Panc1 (cell line): ENCODE measurements at regions not wholly inside any gene's neighbourhood (a gene's known extent, or its start where the extent isn't known, plus 50 kb on each side); places are given as distances from the start of the nearest gene placed in this dataset.

Source experiments
- ATAC-seq: fragments of 200-7000 bp; cut with Tn5 transposase; 2 replicates; pipeline ENCODE4 v1.9.1; 2020; ENCODE audit warnings: mild to moderate bottlenecking, moderate library complexity
- BruUV-seq: library from RNA; stranded (reverse); fragments of 400-500 nt; replicated peaks from 2 replicates; lab custom pipeline; 2021; lab: Mats Ljungman, UMichigan
- CTCF ChIA-PET: fragments of 300-600 bp; sonication (Branson Sonifier 250); formaldehyde crosslinking; loops from one replicate; lab custom pipeline; 2022; ENCODE audit warnings: antibody characterized with exemption; lab: Charles Lee
- POLR2A ChIA-PET: fragments of 300-600 bp; sonication (Branson Sonifier 250); formaldehyde crosslinking; loops from one replicate; lab custom pipeline; 2022; ENCODE audit warnings: antibody characterized with exemption; lab: Charles Lee
- DNase-seq: peaks from one replicate; pipeline ENCODE4 v3.0.0-alpha.2; 2010; ENCODE audit warnings: low read depth, low spot score
- H3K27ac ChIP-seq: 2 replicates; pipeline ENCODE4 v1.5.1; 2011; ENCODE audit warnings: mild to moderate bottlenecking, low read length, inconsistent platforms
- H3K27me3 ChIP-seq: fragments of 200-500 bp; sonication (Bioruptor generic); 2 replicates; pipeline ENCODE4 v1.6.0; 2014; ENCODE audit warnings: low read length, inconsistent platforms; ENCODE audit not compliant: control insufficient read depth, insufficient read depth
- H3K36me3 ChIP-seq: fragments of 200-500 bp; sonication (Bioruptor generic); 2 replicates; pipeline ENCODE4 v1.5.1; 2014; ENCODE audit warnings: inconsistent platforms, mild to moderate bottlenecking, low read length, moderate library complexity; ENCODE audit not compliant: control insufficient read depth, insufficient read depth
- H3K4me1 ChIP-seq: 2 replicates; pipeline ENCODE4 v1.5.1; 2011; ENCODE audit warnings: inconsistent platforms, mild to moderate bottlenecking, low read length, moderate library complexity; ENCODE audit not compliant: control insufficient read depth, insufficient read depth
- H3K4me3 ChIP-seq, 2 experiments: 2 replicates each; pipeline ENCODE4 v1.5.1; 2011 to 2012; ENCODE audit warnings: low read depth in 2 of 2, low read length in 2 of 2, mild to moderate bottlenecking in 2 of 2, inconsistent platforms in 1 of 2, moderate library complexity in 1 of 2
- H3K9me3 ChIP-seq: fragments of 200-500 bp; sonication (Bioruptor generic); 2 replicates; pipeline ENCODE4 v1.5.1; 2014; ENCODE audit warnings: low read depth, mild to moderate bottlenecking, inconsistent platforms, low read length, moderate library complexity; ENCODE audit not compliant: control insufficient read depth, insufficient read depth
- POLR2AphosphoS5 ChIP-seq: IDR thresholded peaks from 2 replicates; pipeline ENCODE4 v1.6.1; 2012; ENCODE audit warnings: mild to moderate bottlenecking, low read depth, low read length, moderate library complexity
- SIN3A ChIP-seq: IDR thresholded peaks from 2 replicates; pipeline ENCODE4 v1.6.1; 2012; ENCODE audit warnings: low read depth, mild to moderate bottlenecking, low read length, moderate library complexity, borderline replicate concordance; ENCODE audit not compliant: insufficient read depth
- TCF7L2 ChIP-seq: IDR thresholded peaks from 2 replicates; pipeline ENCODE4 v1.6.1; 2011; ENCODE audit warnings: mild to moderate bottlenecking, low read depth, low read length, inconsistent platforms
- in situ Hi-C: cut with HindIII; loops from 2 replicates; pipeline ENCODE4 v1.10.0; 2016; ENCODE audit warnings: low sequenced_read_pairs, low pct_unique_long_range_greater_than_20kb
- intact Hi-C: fragments of 100-400 bp; cut with micrococcal nuclease; formaldehyde crosslinking; loops from one replicate; pipeline ENCODE4 v1.10.0; 2022; ENCODE audit not compliant: unreplicated experiment
- TF ChIP-seq, protein P1 (sequence below), 2 experiments: IDR thresholded peaks; 2 replicates each; pipeline ENCODE4 v1.6.1; 2011 to 2012; ENCODE audit warnings: low read depth in 2 of 2, control low read depth in 1 of 2, low read length in 1 of 2, mild to moderate bottlenecking in 1 of 2, moderate library complexity in 1 of 2; ENCODE audit not compliant: insufficient read depth in 1 of 2
- TF ChIP-seq, protein P2 (sequence below): fragments of 450-650 bp; IDR thresholded peaks from 2 replicates; pipeline ENCODE4 v1.5.1; 2017; ENCODE audit warnings: mild to moderate bottlenecking

DNA sequence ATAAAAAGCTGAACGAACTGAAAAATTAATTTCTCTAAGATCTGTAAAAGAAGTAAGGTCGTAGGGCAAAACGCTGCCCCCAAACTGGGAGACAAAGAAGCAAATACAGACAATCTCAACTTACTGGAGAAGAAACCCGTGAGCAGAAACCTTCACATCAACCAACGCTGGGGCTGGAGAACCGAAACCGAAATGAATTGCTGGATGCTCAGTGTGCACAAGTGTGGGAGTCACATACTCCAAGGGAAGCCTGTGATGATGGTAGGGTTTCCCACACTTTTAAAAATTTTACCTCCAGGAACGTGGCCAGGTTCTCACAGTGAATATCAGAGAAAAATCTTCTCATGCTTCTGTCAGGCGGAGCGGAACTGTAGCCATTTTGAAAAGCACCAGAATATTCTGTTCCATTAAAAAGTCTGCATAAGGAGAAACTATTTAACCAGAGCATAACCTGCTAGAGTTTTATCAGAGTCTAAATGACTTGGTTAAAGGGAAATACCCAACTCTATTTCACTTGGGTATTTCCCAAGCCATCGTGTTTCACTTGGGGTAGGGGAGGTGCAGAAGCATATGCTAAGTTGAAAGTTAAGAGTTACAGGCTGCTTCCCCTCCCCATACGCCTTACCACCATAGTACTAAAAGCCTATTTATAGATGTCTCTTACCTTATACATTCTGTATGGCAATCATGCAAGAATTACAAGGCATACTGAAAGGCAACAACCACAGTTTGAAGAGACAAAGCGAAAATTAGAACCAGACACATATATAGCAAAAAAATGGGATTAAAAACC is 110.5 kb upstream of the SLITRK1 start:
- no peak for ATAC-seq
- TF ChIP-seq, protein P1, sequence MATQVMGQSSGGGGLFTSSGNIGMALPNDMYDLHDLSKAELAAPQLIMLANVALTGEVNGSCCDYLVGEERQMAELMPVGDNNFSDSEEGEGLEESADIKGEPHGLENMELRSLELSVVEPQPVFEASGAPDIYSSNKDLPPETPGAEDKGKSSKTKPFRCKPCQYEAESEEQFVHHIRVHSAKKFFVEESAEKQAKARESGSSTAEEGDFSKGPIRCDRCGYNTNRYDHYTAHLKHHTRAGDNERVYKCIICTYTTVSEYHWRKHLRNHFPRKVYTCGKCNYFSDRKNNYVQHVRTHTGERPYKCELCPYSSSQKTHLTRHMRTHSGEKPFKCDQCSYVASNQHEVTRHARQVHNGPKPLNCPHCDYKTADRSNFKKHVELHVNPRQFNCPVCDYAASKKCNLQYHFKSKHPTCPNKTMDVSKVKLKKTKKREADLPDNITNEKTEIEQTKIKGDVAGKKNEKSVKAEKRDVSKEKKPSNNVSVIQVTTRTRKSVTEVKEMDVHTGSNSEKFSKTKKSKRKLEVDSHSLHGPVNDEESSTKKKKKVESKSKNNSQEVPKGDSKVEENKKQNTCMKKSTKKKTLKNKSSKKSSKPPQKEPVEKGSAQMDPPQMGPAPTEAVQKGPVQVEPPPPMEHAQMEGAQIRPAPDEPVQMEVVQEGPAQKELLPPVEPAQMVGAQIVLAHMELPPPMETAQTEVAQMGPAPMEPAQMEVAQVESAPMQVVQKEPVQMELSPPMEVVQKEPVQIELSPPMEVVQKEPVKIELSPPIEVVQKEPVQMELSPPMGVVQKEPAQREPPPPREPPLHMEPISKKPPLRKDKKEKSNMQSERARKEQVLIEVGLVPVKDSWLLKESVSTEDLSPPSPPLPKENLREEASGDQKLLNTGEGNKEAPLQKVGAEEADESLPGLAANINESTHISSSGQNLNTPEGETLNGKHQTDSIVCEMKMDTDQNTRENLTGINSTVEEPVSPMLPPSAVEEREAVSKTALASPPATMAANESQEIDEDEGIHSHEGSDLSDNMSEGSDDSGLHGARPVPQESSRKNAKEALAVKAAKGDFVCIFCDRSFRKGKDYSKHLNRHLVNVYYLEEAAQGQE (IDR thresholded peaks at IDR 0.05; ENCODE audit: insufficient read depth in 1 of 2, low read depth in 2 of 2, low read length in 1 of 2) = no peak
- TF ChIP-seq POLR2AphosphoS5 (no peak), TCF7L2 (no peak), SIN3A (no peak)
- TF ChIP-seq, protein P2, sequence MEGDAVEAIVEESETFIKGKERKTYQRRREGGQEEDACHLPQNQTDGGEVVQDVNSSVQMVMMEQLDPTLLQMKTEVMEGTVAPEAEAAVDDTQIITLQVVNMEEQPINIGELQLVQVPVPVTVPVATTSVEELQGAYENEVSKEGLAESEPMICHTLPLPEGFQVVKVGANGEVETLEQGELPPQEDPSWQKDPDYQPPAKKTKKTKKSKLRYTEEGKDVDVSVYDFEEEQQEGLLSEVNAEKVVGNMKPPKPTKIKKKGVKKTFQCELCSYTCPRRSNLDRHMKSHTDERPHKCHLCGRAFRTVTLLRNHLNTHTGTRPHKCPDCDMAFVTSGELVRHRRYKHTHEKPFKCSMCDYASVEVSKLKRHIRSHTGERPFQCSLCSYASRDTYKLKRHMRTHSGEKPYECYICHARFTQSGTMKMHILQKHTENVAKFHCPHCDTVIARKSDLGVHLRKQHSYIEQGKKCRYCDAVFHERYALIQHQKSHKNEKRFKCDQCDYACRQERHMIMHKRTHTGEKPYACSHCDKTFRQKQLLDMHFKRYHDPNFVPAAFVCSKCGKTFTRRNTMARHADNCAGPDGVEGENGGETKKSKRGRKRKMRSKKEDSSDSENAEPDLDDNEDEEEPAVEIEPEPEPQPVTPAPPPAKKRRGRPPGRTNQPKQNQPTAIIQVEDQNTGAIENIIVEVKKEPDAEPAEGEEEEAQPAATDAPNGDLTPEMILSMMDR = no peak
- no peak for DNase-seq
- ChIA-PET CTCF (no interaction called here), POLR2A (no interaction called here)
- intact Hi-C loops = no loop called here
- H3K36me3 ChIP-seq = no peaks in the 10 kb centered on the region
- no peak overlapping the region for H3K27ac ChIP-seq
- in situ Hi-C loops = no loop called here
- H3K4me3 ChIP-seq = no peak overlapping the region
- H3K27me3 ChIP-seq = no peaks in the 10 kb centered on the region
- no peaks in the 10 kb centered on the region for H3K9me3 ChIP-seq
- no peaks in the 10 kb centered on the region for H3K4me1 ChIP-seq
- no TSS peak for BruUV-seq

DNA sequence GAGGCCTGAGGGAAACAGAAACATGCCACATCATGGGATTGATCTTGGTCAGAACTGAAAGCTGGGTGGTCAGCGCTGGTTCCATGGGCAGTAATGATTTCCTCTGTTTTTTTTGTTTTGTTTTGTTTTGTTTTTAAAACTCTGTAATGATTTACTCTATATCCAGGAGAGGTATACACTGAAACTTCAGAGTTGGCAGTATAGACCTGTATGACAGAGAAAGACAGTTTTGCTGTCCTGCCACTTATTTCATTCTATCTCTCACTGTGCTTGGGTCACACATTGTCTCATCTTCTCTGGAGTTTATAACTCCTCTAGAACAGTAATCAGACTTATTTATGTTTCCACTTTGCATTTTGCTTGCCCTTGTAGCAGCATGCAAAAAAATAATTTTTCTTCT is 105.1 kb upstream of the SLITRK1 start:
- BruUV-seq = no TSS peak
- Histone ChIP-seq H3K4me3 (no peak overlapping the region), H3K9me3 (no peaks in the 10 kb centered on the region), H3K27me3 (no peaks in the 10 kb centered on the region), H3K36me3 (no peaks in the 10 kb centered on the region), H3K4me1 (no peaks in the 10 kb centered on the region), H3K27ac (no peak overlapping the region)
- in situ Hi-C loops = no loop called here
- ChIA-PET CTCF (no interaction called here), POLR2A (no interaction called here)
- TF ChIP-seq POLR2AphosphoS5 = no peak
- TF ChIP-seq, protein P2 = no peak
- no peak for TF ChIP-seq TCF7L2
- no peak for TF ChIP-seq SIN3A
- TF ChIP-seq, protein P1 (IDR thresholded peaks at IDR 0.05; ENCODE audit: insufficient read depth in 1 of 2, low read depth in 2 of 2, low read length in 1 of 2) = no peak
- DNase-seq (no peak), ATAC-seq (no peak)
- intact Hi-C loops = no loop called here
